ENCODE measurements at regions not wholly inside any gene's neighbourhood (a gene's known extent, or its start where the extent isn't known, plus 50 kb on each side); places are given as distances from the start of the nearest gene placed in this dataset.

DNA sequence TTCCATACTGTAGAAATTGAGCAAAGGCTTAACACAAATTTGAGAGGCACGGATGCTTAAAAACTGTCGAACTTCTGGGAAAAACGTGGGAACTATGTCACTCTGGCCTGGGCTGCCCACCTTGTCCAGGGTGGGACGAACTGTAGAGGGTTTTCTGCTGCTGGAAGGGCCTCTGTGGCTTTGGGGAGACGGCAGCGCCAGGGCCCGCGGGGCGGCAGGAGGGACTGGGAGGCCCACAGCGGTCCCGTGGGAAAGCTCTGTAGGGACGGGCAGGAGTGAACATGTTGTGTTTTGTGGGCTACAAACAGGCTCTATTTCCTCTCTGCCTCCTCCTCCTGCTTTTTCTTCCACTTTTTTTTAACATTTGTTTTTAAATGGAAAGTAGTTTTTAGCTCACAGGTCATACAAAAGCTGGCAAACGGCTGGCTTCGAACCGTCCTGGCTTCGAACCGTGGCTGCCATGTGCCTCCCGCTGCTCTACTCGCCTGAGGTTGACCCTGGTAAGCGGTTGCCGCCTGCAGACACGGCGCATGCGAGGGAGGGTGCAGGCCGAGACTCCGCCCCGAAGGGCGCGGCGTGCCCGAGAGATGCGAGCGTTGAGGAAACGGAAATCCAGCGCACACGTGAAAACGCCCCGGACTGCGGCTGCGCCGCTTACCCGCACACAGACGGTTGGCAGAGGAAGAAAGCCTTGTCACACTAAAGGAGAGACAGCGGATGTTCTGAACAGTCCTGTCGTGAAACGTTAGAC, 382.3 kb upstream of the ZFP42 start:
- TF ChIP-seq CTCF (IDR thresholded peaks at IDR 0.05) (no peak), POLR2A (IDR thresholded peaks at IDR 0.05) (no peak)
